ENCODE measurements at regions not wholly inside any gene's neighbourhood (a gene's known extent, or its start where the extent isn't known, plus 50 kb on each side); places are given as distances from the start of the nearest gene placed in this dataset.
"Not testable (repeated sequence)": the region's sequence is repeated elsewhere in the genome, so short reads cannot be mapped to it uniquely, and the experiment has no call there.

GRCh38 chr7:112540839-112541577, 60.2 kb downstream of the LSMEM1 start:
- Mint-ChIP-seq H3K27ac (no peak overlapping the region), H3K4me3 (no peak overlapping the region), H3K4me1 (peaks cover 0 to 2% (median 0%) of the 10 kb centered on the region in 3 donors), H3K9me3 (peaks cover 0 to 7% (median 0%) of the 10 kb centered on the region in 3 donors), H3K27me3 (peaks cover 8% of the 10 kb centered on the region), H3K36me3 (peaks cover 3% of the 10 kb centered on the region)

- Mint-ChIP-seq H3K27ac (no peak overlapping the region), H3K36me3 (no peaks in the 10 kb centered on the region), H3K9me3 (peaks cover 0 to 5% (median 0%) of the 10 kb centered on the region in 3 donors), H3K27me3 (peaks cover 2% of the 10 kb centered on the region), H3K4me3 (no peak overlapping the region), H3K4me1 (peaks cover 0 to 2% (median 0%) of the 10 kb centered on the region in 3 donors)
Measured at GRCh38 chr7:112546723-112547513, 66.1 kb downstream of the LSMEM1 start.

- H3K4me1 Mint-ChIP-seq = peaks cover 0 to 2% (median 0%) of the 10 kb centered on the region in 3 donors
- peaks cover 2% of the 10 kb centered on the region for H3K27me3 Mint-ChIP-seq
- H3K36me3 Mint-ChIP-seq = no peaks in the 10 kb centered on the region
- H3K4me3 Mint-ChIP-seq = no peak overlapping the region
- H3K9me3 Mint-ChIP-seq = peaks cover 0 to 5% (median 0%) of the 10 kb centered on the region in 3 donors
- H3K27ac Mint-ChIP-seq = no peak overlapping the region
Measured at GRCh38 chr7:112547916-112548315, 67.1 kb downstream of the LSMEM1 start.

GRCh38 chr7:112550468-112551060, 69.8 kb downstream of the LSMEM1 start:
- Mint-ChIP-seq H3K4me3 (no peak overlapping the region), H3K4me1 (peaks cover 0 to 2% (median 0%) of the 10 kb centered on the region in 3 donors), H3K27ac (peak overlapping the region in 1 of 3 donors; percentile 11), H3K9me3 (peaks cover 0 to 4% (median 0%) of the 10 kb centered on the region in 3 donors), H3K27me3 (no peaks in the 10 kb centered on the region), H3K36me3 (no peaks in the 10 kb centered on the region)

- H3K9me3 Mint-ChIP-seq, H3K27ac Mint-ChIP-seq, H3K4me3 Mint-ChIP-seq, H3K4me1 Mint-ChIP-seq, H3K27me3 Mint-ChIP-seq, H3K36me3 Mint-ChIP-seq: not testable (repeated sequence)
Measured at GRCh38 chr7:112551521-112551920, 70.7 kb downstream of the LSMEM1 start.

- no peaks in the 10 kb centered on the region for H3K27me3 Mint-ChIP-seq
- H3K4me3 Mint-ChIP-seq = no peak overlapping the region
- H3K4me1 Mint-ChIP-seq = peaks cover 0 to 5% (median 2%) of the 10 kb centered on the region in 3 donors
- H3K27ac Mint-ChIP-seq = no peak overlapping the region
- no peaks in the 10 kb centered on the region for H3K9me3 Mint-ChIP-seq
- H3K36me3 Mint-ChIP-seq = no peaks in the 10 kb centered on the region
Measured at GRCh38 chr7:112554591-112554990, 73.8 kb downstream of the LSMEM1 start.

- no peak overlapping the region for H3K27ac Mint-ChIP-seq
- no peaks in the 10 kb centered on the region for H3K36me3 Mint-ChIP-seq
- no peak overlapping the region for H3K4me3 Mint-ChIP-seq
- no peaks in the 10 kb centered on the region for H3K27me3 Mint-ChIP-seq
- H3K4me1 Mint-ChIP-seq = peaks cover 0 to 3% (median 2%) of the 10 kb centered on the region in 3 donors
- H3K9me3 Mint-ChIP-seq = no peaks in the 10 kb centered on the region
Measured at GRCh38 chr7:112556633-112557032, 75.8 kb downstream of the LSMEM1 start.

- Mint-ChIP-seq H3K4me3 (no peak overlapping the region), H3K36me3 (peaks cover 1% of the 10 kb centered on the region), H3K27ac (no peak overlapping the region), H3K4me1 (peaks cover 0 to under 1% (median under 1%) of the 10 kb centered on the region in 3 donors), H3K9me3 (no peaks in the 10 kb centered on the region), H3K27me3 (peaks cover 7% of the 10 kb centered on the region)
Measured at GRCh38 chr7:112566442-112567324, 85.9 kb downstream of the LSMEM1 start.

GRCh38 chr7:112567388-112567787, 86.6 kb downstream of the LSMEM1 start:
- Mint-ChIP-seq H3K9me3 (no peaks in the 10 kb centered on the region), H3K36me3 (peaks cover 1% of the 10 kb centered on the region), H3K4me1 (peaks cover 6 to 8% (median 8%) of the 10 kb centered on the region in 3 donors), H3K27me3 (peaks cover 7% of the 10 kb centered on the region), H3K27ac (no peak overlapping the region), H3K4me3 (no peak overlapping the region)

GRCh38 chr7:112571852-112572607, 91.2 kb downstream of the LSMEM1 start:
- Mint-ChIP-seq H3K4me1 (peaks cover 16 to 18% (median 18%) of the 10 kb centered on the region in 3 donors), H3K9me3 (peaks cover 0 to 10% (median 0%) of the 10 kb centered on the region in 3 donors), H3K27me3 (peaks cover 9% of the 10 kb centered on the region)

GRCh38 chr7:112572669-112573301, 92.0 kb downstream of the LSMEM1 start:
- Mint-ChIP-seq H3K9me3 (peaks cover 0 to 10% (median 0%) of the 10 kb centered on the region in 3 donors), H3K4me3 (peak overlapping the region in 1 of 4 donors; percentile 32), H3K27ac (no peak overlapping the region), H3K27me3 (peaks cover 9% of the 10 kb centered on the region), H3K4me1 (peaks cover 16 to 18% (median 18%) of the 10 kb centered on the region in 3 donors), H3K36me3 (no peaks in the 10 kb centered on the region)

More at GRCh38 chr7:112571852-112572607, 91.2 kb downstream of the LSMEM1 start:
- peak overlapping the region in 1 of 4 donors; percentile 32 for H3K4me3 Mint-ChIP-seq
- no peaks in the 10 kb centered on the region for H3K36me3 Mint-ChIP-seq
- H3K27ac Mint-ChIP-seq = no peak overlapping the region

GRCh38 chr7:112573302-112574039, 92.7 kb downstream of the LSMEM1 start:
- Mint-ChIP-seq H3K27me3 (peaks cover 9% of the 10 kb centered on the region), H3K9me3 (peaks cover 0 to 10% (median 0%) of the 10 kb centered on the region in 3 donors), H3K4me3 (no peak overlapping the region), H3K36me3 (no peaks in the 10 kb centered on the region), H3K4me1 (peaks cover 16 to 18% (median 18%) of the 10 kb centered on the region in 3 donors), H3K27ac (no peak overlapping the region)

GRCh38 chr7:112575864-112576263, 95.1 kb downstream of the LSMEM1 start:
- peaks cover 0 to 10% (median 0%) of the 10 kb centered on the region in 3 donors for H3K9me3 Mint-ChIP-seq
- H3K27me3 Mint-ChIP-seq = peaks cover 8% of the 10 kb centered on the region
- no peak overlapping the region for H3K4me3 Mint-ChIP-seq
- H3K27ac Mint-ChIP-seq = no peak overlapping the region
- H3K36me3 Mint-ChIP-seq = no peaks in the 10 kb centered on the region
- H3K4me1 Mint-ChIP-seq = peaks cover 16 to 18% (median 18%) of the 10 kb centered on the region in 3 donors

Data from IgD-negative memory B cell (primary cell).